HAP-1 (cell line): ENCODE measurements at regions not wholly inside any gene's neighbourhood (a gene's known extent, or its start where the extent isn't known, plus 50 kb on each side); places are given as distances from the start of the nearest gene placed in this dataset.
A peak's percentile ranks its signal among the peaks of the same experiment; 100 is the strongest.

ENCODE experiments used
- DNase-seq, 2 experiments: peaks; one replicate each; pipeline ENCODE4 v3.0.0-alpha.2; 2016 to 2020; ENCODE audit warnings: low spot score in 2 of 2
- H3K27me3 ChIP-seq: fragments of 250-450 bp; sonication (Bioruptor Pico); 2 replicates; pipeline ENCODE4 v1.5.1; 2020; ENCODE audit warnings: low read depth, mild to moderate bottlenecking, moderate library complexity
- H3K36me3 ChIP-seq: fragments of 250-450 bp; sonication (Bioruptor Pico); replicated peaks from 2 replicates; pipeline ENCODE4 v1.5.1; 2020; ENCODE audit warnings: mild to moderate bottlenecking
- H3K4me1 ChIP-seq: fragments of 250-450 bp; sonication (Bioruptor Pico); 2 replicates; pipeline ENCODE4 v1.5.1; 2020; ENCODE audit warnings: mild to moderate bottlenecking
- H3K4me3 ChIP-seq: fragments of 250-450 bp; sonication (Bioruptor Pico); 2 replicates; pipeline ENCODE4 v1.5.1; 2020; ENCODE audit warnings: mild to moderate bottlenecking, moderate library complexity
- H3K9me3 ChIP-seq: fragments of 250-450 bp; sonication (Bioruptor Pico); 2 replicates; pipeline ENCODE4 v1.5.1; 2020; ENCODE audit warnings: mild to moderate bottlenecking, moderate library complexity
- in situ Hi-C: fragments of 300-500 bp; cut with MboI; formaldehyde crosslinking; loops from 3 replicates; pipeline ENCODE4 v1.14.3; 2020; ENCODE audit warnings: low sequenced_read_pairs, inconsistent platforms, mixed read lengths

- in situ Hi-C loops, result no loop called here
- Histone ChIP-seq H3K36me3 (no peaks in the 10 kb centered on the region), H3K4me1 (peaks cover 7% of the 10 kb centered on the region), H3K4me3 (no peak overlapping the region), H3K27me3 (no peaks in the 10 kb centered on the region), H3K9me3 (no peaks in the 10 kb centered on the region)
- no peak for DNase-seq
Observed at GRCh38 chr6:144347448-144347759, 62.3 kb downstream of the UTRN start.

- Histone ChIP-seq H3K36me3 (no peaks in the 10 kb centered on the region), H3K9me3 (no peaks in the 10 kb centered on the region), H3K4me1 (peaks cover 7% of the 10 kb centered on the region), H3K27me3 (no peaks in the 10 kb centered on the region), H3K4me3 (no peak overlapping the region)
- in situ Hi-C loops, result no loop called here
- no peak for DNase-seq
Observed at GRCh38 chr6:144347933-144348332, 62.8 kb downstream of the UTRN start.

DNA sequence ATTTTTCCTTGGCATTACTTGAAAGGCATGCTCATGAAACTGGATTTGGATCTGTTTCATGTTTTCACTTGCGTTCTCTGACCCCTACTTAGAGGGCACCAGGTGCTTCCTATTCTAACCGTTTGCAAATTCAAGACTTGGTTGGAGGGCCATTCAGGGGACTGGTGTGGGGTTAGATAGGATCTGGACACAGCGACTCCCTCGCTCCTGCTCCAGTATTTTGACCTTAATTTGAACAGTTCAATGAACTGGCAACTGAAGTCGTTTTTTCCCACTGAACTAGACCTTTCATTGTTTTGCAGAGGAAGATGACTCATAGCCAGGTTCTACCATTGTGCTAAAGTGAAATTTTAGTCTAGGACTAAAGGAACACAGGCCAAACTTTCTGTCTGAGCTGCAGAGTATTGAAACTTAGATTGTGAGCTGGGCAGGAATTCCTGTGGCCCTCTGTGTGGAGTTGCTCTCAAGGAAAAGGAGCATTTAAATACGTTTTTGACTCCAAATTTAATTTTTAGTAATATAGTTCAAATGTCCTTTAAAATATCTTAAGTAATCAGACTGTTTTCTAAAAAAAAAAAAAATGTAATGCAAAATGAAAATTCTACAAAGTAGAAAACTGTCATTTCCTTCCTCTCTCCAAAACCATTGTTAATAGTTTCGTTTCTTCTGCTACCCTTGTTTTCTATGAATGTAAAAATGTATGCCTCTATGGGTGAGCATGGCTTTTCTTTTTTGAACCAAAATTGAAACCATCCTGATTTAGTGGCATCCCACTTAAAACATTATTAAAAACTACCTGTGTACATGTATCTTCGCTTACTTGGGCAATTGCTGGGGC lies 64.8 kb downstream of the UTRN start:
- in situ Hi-C loops, result no loop called here
- Histone ChIP-seq H3K4me3 (no peak overlapping the region), H3K9me3 (no peaks in the 10 kb centered on the region), H3K4me1 (peaks cover 7% of the 10 kb centered on the region), H3K36me3 (no peaks in the 10 kb centered on the region), H3K27me3 (no peaks in the 10 kb centered on the region)
- DNase-seq, result peak in 1 of 2 experiments; percentile 43

DNA sequence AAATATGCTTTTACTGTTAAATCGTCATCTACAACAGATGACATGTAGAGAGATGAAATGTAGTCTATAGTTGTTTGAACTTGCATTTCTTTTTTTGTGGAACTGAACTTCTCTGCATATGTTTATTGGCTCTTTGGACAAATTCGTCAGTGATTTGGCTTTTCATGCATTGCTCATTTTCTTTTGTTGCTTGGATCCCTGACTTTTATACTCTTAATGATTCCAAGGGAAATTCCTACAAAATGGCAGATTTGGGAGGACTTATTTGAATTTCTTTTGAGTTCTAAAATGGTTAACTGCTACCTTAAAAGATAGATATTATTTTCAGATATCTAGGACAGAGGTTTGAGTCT lies 65.4 kb downstream of the UTRN start:
- Histone ChIP-seq H3K27me3 (no peaks in the 10 kb centered on the region), H3K4me1 (peaks cover 7% of the 10 kb centered on the region), H3K36me3 (no peaks in the 10 kb centered on the region), H3K9me3 (no peaks in the 10 kb centered on the region), H3K4me3 (no peak overlapping the region)
- in situ Hi-C loops, result no loop called here
- no peak for DNase-seq

DNA sequence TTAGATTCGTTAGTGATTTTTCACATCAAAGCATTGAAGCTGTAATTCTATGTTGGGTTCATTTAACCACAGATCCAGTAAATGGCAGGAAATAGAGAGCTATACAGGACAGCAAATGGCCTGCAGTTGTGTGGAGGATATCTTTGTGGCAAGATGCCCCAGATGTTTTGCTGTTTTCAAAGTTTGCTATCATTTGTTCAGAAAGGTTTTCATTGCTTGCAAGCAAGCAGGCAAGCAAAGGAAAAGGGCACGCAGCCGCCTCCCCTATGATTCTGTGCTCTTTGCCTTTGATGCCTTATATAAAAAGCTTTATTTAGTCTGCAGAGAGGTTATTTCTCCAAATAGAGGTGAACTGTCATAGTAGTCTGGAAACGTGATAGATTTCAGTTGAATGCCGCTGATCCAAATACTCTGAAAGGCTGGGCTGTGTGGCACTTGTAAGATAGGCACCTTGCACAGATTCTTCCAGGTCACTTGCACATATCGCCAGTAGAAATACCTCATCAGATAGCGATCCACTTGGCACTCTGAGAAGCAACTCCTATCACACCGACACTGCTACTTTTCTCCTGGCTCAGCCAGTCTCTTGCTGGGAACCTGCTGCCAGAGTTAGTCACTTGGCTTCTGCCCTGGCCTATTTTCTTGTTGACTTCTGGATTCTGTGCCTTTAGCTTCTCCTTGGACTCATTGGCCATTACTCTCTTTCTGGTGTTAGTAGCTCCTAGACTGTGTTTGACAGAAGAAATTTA lies 66.4 kb downstream of the UTRN start:
- peaks cover 7% of the 10 kb centered on the region for H3K4me1 ChIP-seq

GRCh38 chr6:144352331-144352730 lies 67.2 kb downstream of the UTRN start:
- H3K4me1 ChIP-seq, result peaks cover 7% of the 10 kb centered on the region
- no peak for DNase-seq
- H3K9me3 ChIP-seq, result no peaks in the 10 kb centered on the region
- no peak overlapping the region for H3K4me3 ChIP-seq
- no peaks in the 10 kb centered on the region for H3K27me3 ChIP-seq
- no peaks in the 10 kb centered on the region for H3K36me3 ChIP-seq
- in situ Hi-C loops, result no loop called here

More for the DNA sequence above, 66.4 kb downstream of the UTRN start:
- no peaks in the 10 kb centered on the region for H3K27me3 ChIP-seq
- H3K9me3 ChIP-seq, result no peaks in the 10 kb centered on the region
- H3K4me3 ChIP-seq, result no peak overlapping the region
- no peak for DNase-seq
- in situ Hi-C loops, result no loop called here
- no peaks in the 10 kb centered on the region for H3K36me3 ChIP-seq

DNA sequence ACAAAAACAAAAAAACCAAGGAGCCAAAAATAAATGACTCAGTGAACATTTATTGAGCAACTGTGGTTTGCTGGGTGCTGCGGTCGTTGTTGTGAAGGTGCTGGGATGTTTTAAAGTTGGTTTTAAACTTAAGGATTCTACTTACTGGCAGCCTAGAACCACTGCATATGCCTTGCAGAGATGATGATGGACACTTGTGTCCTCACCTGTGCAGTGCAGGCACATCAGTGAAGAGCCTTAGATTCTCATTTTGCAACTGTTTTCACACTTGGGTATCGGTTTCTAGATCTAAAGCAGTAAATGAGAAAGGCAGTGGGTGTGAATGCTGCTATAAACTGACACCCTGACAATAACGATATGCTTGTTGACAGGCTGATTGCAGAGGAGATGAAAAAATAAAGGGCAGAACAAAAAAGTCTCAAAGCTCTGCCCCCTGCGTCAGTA lies 68.8 kb downstream of the UTRN start:
- Histone ChIP-seq H3K4me3 (no peak overlapping the region), H3K36me3 (no peaks in the 10 kb centered on the region), H3K4me1 (peaks cover 7% of the 10 kb centered on the region), H3K27me3 (no peaks in the 10 kb centered on the region), H3K9me3 (no peaks in the 10 kb centered on the region)
- no peak for DNase-seq
- in situ Hi-C loops, result no loop called here

DNA sequence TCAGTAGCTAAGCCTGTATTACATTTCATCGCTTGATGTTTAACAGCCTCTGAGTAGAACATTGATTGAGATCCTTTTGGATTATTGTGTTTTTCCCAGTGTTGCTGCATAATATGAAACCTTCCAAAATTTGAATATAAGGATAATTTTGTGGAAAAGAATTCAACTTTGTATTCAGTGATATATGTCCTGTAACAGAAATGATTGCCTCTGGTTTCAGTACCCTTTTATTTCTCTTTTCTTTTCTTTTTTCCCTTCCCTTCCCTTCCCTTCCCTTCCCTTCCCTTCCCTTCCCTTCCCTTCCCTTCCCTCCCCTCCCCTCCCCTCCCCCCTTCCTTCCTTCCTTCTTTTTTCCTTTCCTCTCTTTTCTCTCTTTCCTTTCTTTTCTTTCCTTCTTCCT lies 74.6 kb downstream of the UTRN start:
- DNase-seq, result no peak
- Histone ChIP-seq H3K27me3 (no peaks in the 10 kb centered on the region), H3K9me3 (no peaks in the 10 kb centered on the region), H3K4me3 (no peak overlapping the region), H3K36me3 (no peaks in the 10 kb centered on the region), H3K4me1 (peaks cover 4% of the 10 kb centered on the region; the same call in 1 of the 2 replicates)
- in situ Hi-C loops, result no loop called here

GRCh38 chr6:144360401-144360800 lies 75.3 kb downstream of the UTRN start:
- H3K36me3 ChIP-seq, result no peaks in the 10 kb centered on the region
- H3K27me3 ChIP-seq, result no peaks in the 10 kb centered on the region
- peaks cover 4% of the 10 kb centered on the region; the same call in 1 of the 2 replicates for H3K4me1 ChIP-seq
- in situ Hi-C loops, result no loop called here
- H3K9me3 ChIP-seq, result no peaks in the 10 kb centered on the region
- no peak overlapping the region for H3K4me3 ChIP-seq
- no peak for DNase-seq

DNA sequence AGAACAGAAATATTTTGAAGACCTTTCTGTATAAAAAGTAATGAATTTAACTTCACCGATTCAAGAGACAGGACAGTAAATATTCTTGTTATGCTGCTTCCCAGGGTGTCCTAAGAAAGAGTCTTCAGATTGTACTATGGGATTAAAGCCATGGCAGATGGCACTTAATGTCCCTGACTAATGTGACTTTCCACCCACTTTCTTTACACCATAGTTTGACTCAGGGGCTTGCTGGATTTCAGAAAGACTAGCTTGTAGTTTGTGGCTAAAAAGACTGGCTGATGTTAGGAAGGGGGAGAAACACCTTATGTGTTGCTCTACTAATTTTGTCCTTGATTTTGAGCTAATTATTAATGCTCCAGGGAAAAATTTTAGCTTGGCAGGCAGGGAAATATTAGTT lies 75.9 kb downstream of the UTRN start:
- DNase-seq, result no peak
- Histone ChIP-seq H3K4me3 (no peak overlapping the region), H3K4me1 (peaks cover 4% of the 10 kb centered on the region; the same call in 1 of the 2 replicates), H3K36me3 (no peaks in the 10 kb centered on the region), H3K27me3 (no peaks in the 10 kb centered on the region), H3K9me3 (no peaks in the 10 kb centered on the region)
- in situ Hi-C loops, result no loop called here

DNA sequence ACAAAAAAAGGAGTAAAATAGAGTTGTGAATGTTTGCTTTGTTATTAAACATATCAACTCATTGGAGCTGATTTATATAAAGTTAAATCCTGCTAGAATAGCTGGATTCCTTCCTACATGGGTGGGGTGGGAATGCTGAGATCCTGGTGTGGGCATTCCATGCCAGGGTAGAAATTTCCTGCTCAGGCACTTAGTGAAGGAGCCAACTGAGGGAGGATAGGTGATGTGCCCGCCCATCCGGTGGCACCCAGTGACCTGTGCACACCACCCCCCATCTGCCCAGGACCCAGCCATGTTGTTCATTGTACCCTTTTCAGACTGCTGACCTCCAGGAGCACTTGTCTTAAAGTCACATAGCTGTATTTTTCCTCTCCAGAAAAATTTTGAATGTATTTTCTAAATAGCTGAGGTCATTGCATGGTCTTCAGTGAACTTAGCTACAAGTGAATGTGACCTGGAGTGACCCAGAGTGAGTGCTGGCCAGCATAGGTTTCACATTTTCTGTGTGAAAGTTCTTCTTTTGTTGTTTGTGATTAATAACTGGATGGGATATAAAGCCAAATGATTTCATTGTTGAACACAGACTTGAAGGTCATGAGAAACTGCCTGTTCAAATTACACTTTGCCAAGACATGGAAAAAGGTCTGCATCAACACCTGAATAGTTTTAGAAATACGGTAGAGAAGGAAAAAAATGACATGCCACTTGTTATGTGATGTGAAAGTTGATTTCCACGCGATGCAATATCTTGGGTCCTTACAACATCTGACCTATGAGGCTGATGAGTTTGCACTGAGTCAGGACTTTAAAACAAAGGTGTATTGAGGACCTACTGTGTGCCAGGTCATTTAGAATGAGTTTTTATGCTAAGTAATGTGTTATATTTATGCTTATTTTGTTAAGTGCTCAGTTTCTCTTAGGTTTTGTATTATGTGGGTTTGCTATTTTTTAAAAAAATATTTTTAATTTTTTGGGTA lies 77.2 kb downstream of the UTRN start:
- in situ Hi-C loops, result no loop called here
- no peak overlapping the region for H3K4me3 ChIP-seq

GRCh38 chr6:144364208-144364720 lies 79.1 kb downstream of the UTRN start:
- Histone ChIP-seq H3K36me3 (no peaks in the 10 kb centered on the region), H3K4me3 (no peak overlapping the region), H3K9me3 (no peaks in the 10 kb centered on the region), H3K4me1 (peaks cover 4% of the 10 kb centered on the region; the same call in 1 of the 2 replicates), H3K27me3 (no peaks in the 10 kb centered on the region)
- in situ Hi-C loops, result no loop called here
- no peak for DNase-seq

More for the DNA sequence above, 77.2 kb downstream of the UTRN start:
- no peak for DNase-seq
- no peaks in the 10 kb centered on the region for H3K27me3 ChIP-seq
- H3K4me1 ChIP-seq, result peaks cover 4% of the 10 kb centered on the region; the same call in 1 of the 2 replicates
- H3K9me3 ChIP-seq, result no peaks in the 10 kb centered on the region
- no peaks in the 10 kb centered on the region for H3K36me3 ChIP-seq

DNA sequence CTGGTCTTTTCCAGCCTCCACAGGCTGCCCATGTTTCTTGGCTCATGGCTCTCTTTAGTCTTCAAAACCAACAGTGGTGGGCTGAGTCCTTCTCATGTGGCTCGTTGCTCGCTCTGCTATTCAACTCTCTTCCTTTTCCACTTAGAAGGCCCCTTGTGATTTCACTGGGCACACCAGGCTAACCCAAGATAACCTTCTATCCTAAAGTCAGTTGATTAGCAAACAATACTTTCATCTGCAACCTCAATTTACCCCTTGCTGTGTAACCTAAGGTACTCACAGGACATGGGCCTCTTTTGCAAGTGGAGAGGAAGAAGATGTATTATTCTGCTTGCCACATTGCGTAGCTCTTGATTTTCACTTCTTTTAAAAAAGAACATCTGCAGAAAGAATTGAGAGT lies 79.6 kb downstream of the UTRN start:
- no peak for DNase-seq
- no peaks in the 10 kb centered on the region for H3K9me3 ChIP-seq
- H3K27me3 ChIP-seq, result no peaks in the 10 kb centered on the region
- no peaks in the 10 kb centered on the region for H3K36me3 ChIP-seq
- in situ Hi-C loops, result no loop called here
- peaks cover 4% of the 10 kb centered on the region; the same call in 1 of the 2 replicates for H3K4me1 ChIP-seq
- no peak overlapping the region for H3K4me3 ChIP-seq
